Globus pallidus (tissue), 1 donor: ENCODE measurements at regions not wholly inside any gene's neighbourhood (a gene's known extent, or its start where the extent isn't known, plus 50 kb on each side); places are given as distances from the start of the nearest gene placed in this dataset.
"Not testable (repeated sequence)": the region's sequence is repeated elsewhere in the genome, so short reads cannot be mapped to it uniquely, and the experiment has no call there.

Experiments used
- DNase-seq: peaks from one replicate; pipeline ENCODE4 v3.0.0-alpha.2; 2015; ENCODE audit warnings: low spot score

- no peak for DNase-seq
Measured at GRCh38 chr5:145574889-145575573, 260.1 kb downstream of the PRELID2 start.

GRCh38 chr5:145568581-145568980 is 266.6 kb downstream of the PRELID2 start:
- no peak for DNase-seq

GRCh38 chr5:145562931-145563330 is 272.2 kb downstream of the PRELID2 start:
- no peak for DNase-seq

- DNase-seq: no peak
Measured at GRCh38 chr5:145558288-145558687, 276.9 kb downstream of the PRELID2 start.

GRCh38 chr5:145557345-145557744 is 277.8 kb downstream of the PRELID2 start:
- DNase-seq: no peak

- DNase-seq: no peak
Measured at GRCh38 chr5:145554399-145554798, 280.7 kb downstream of the PRELID2 start.

GRCh38 chr5:145553177-145553576 is 282.0 kb downstream of the PRELID2 start:
- DNase-seq: no peak

GRCh38 chr5:145551714-145552113 is 283.4 kb downstream of the PRELID2 start:
- no peak for DNase-seq

GRCh38 chr5:145548097-145548496 is 287.0 kb downstream of the PRELID2 start:
- DNase-seq: no peak

GRCh38 chr5:145544401-145544800 is 290.7 kb downstream of the PRELID2 start:
- no peak for DNase-seq

GRCh38 chr5:145543968-145544367 is 291.2 kb downstream of the PRELID2 start:
- DNase-seq: no peak

- no peak for DNase-seq
Measured at GRCh38 chr5:145540375-145540774, 294.8 kb downstream of the PRELID2 start.

- no peak for DNase-seq
Measured at GRCh38 chr5:145539201-145539600, 295.9 kb downstream of the PRELID2 start.

- DNase-seq: no peak
Measured at GRCh38 chr5:145536133-145536532, 299.0 kb downstream of the PRELID2 start.

GRCh38 chr5:145531038-145531734 is 304.0 kb downstream of the PRELID2 start:
- DNase-seq: no peak

- DNase-seq: no peak
Measured at GRCh38 chr5:145521523-145521922, 313.6 kb downstream of the PRELID2 start.

- DNase-seq: no peak
Measured at GRCh38 chr5:145521066-145521465, 314.1 kb downstream of the PRELID2 start.

- DNase-seq: no peak
Measured at GRCh38 chr5:145520335-145520734, 314.8 kb downstream of the PRELID2 start.

- not testable (repeated sequence) for DNase-seq
Measured at GRCh38 chr5:145517588-145517987, 317.6 kb downstream of the PRELID2 start.

GRCh38 chr5:145511351-145511750 is 323.8 kb downstream of the PRELID2 start:
- DNase-seq: no peak

- DNase-seq: no peak
Measured at GRCh38 chr5:145510769-145511168, 324.4 kb downstream of the PRELID2 start.

- DNase-seq: no peak
Measured at GRCh38 chr5:145510324-145510723, 324.8 kb downstream of the PRELID2 start.

- no peak for DNase-seq
Measured at GRCh38 chr5:145509336-145510136, 325.6 kb downstream of the PRELID2 start.
